Stomach (tissue), 8 donors: ENCODE measurements at regions not wholly inside any gene's neighbourhood (a gene's known extent, or its start where the extent isn't known, plus 50 kb on each side); places are given as distances from the start of the nearest gene placed in this dataset.

Experiments used
- DNase-seq, 2 donors: peaks; one replicate each; pipeline versions ENCODE4 v3.0.0 to v3.0.0-alpha.2; 2013 to 2019
- H3K27ac ChIP-seq, 5 donors: fragments of 200-600 bp in 4 of 5; sonication (generic) in 4 of 5; one replicate each; pipeline ENCODE4 v1.5.1; 2013 to 2019; ENCODE audit warnings: mild to moderate bottlenecking in 1 of 5, moderate library complexity in 1 of 5
- H3K27me3 ChIP-seq, 3 donors: fragments of 200-600 bp; sonication (generic); one replicate each; pipeline ENCODE4 v1.5.1; 2017 to 2019; ENCODE audit warnings: mixed run types in 1 of 3
- H3K36me3 ChIP-seq, 4 donors: fragments of 200-600 bp; sonication (generic); 1 replicate in 3 of 4; 2 replicates in 1 of 4; pipeline ENCODE4 v1.5.1; 2016 to 2019
- H3K4me1 ChIP-seq, 4 donors: fragments of 200-600 bp; sonication (generic); one replicate each; pipeline ENCODE4 v1.5.1; 2016 to 2019
- H3K4me3 ChIP-seq, 4 donors: fragments of 200-600 bp; sonication (generic) in 3 of 4; one replicate each; pipeline ENCODE4 v1.5.1; 2016 to 2019; ENCODE audit warnings: mild to moderate bottlenecking in 1 of 4
- H3K9me3 ChIP-seq, 4 donors: fragments of 200-600 bp; sonication (generic); one replicate each; pipeline ENCODE4 v1.5.1; 2016 to 2019
- EP300 ChIP-seq: sonication (generic); formaldehyde crosslinking; IDR thresholded peaks from one replicate; pipeline ENCODE4 v1.6.1; 2017; ENCODE audit warnings: antibody characterized with exemption
- POLR2A ChIP-seq, 4 donors: fragments of 450-650 bp; IDR thresholded peaks; one replicate each; pipeline ENCODE4 v1.6.1; 2016; ENCODE audit warnings: antibody characterized with exemption in 4 of 4, control low read depth in 2 of 4, mild to moderate bottlenecking in 1 of 4, moderate library complexity in 1 of 4
- POLR2AphosphoS5 ChIP-seq, 3 donors: sonication (generic); formaldehyde crosslinking; IDR thresholded peaks; one replicate each; pipeline ENCODE4 v1.6.1; 2016; ENCODE audit warnings: antibody characterized with exemption in 3 of 3
- WGBS, 5 donors: extraction: QIAGEN DNeasy Blood & Tissue Kit in 3 of 5; methylation state at CpG; one replicate each; pipeline versions ENCODE4 v1.1.5 to v1.1.7; 2013 to 2018; 5-methylcytosine and 5-hydroxymethylcytosine counted together
- intact Hi-C: fragments of 100-400 bp; cut with DNase I; formaldehyde crosslinking; loops from one replicate; pipeline ENCODE4 v1.15.1; 2023; ENCODE audit warnings: low total_unique reads
- TF ChIP-seq, protein P1 (sequence below), 7 experiments: fragments of 450-650 bp in 4 of 7; fragments of 200-600 bp in 3 of 7; sonication (generic) in 3 of 7; IDR thresholded peaks; one replicate each; pipeline ENCODE4 v1.5.1; 2016 to 2019; ENCODE audit warnings: antibody characterized with exemption in 7 of 7, control low read depth in 2 of 7, mild to moderate bottlenecking in 1 of 7
- donor health status: healthy with polysubstance abuse.
- donor health status: Bipolar disorder and iron deficiency.
- donor health status: healthy.

DNA sequence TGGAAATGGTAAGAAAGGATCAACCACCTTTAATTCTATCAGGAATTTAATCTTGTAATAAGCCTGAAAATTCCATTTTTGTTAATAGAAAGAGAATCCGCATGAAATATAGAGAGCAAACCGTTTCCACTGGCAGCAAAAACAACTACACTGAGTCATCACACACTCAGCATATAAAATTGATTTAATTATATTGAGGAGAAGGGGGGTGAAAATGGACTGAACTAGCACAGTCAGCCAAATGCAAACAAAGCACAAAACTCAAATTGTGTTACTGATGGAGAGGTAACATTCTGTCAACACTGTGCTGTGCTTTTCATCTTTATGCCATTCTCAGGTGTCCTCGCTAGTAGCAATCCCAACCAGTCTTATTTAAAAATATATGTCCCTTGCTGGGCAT, 1583.9 kb downstream of the MRPL39 start:
- Histone ChIP-seq H3K27me3 (no peaks in the 10 kb centered on the region), H3K36me3 (no peaks in the 10 kb centered on the region), H3K4me3 (no peak overlapping the region), H3K9me3 (peaks cover 0 to 22% (median 10%) of the 10 kb centered on the region in 4 donors), H3K4me1 (no peaks in the 10 kb centered on the region), H3K27ac (no peak overlapping the region)
- 7 to 51% (median 13%) methylated on average over 3 of the region's 3 CpGs for WGBS, 5 donors
- peak in 1 of 2 donors; percentile 18 for DNase-seq
- intact Hi-C loops, result no loop called here
- no peak for TF ChIP-seq POLR2AphosphoS5 (IDR thresholded peaks at IDR 0.05)

DNA sequence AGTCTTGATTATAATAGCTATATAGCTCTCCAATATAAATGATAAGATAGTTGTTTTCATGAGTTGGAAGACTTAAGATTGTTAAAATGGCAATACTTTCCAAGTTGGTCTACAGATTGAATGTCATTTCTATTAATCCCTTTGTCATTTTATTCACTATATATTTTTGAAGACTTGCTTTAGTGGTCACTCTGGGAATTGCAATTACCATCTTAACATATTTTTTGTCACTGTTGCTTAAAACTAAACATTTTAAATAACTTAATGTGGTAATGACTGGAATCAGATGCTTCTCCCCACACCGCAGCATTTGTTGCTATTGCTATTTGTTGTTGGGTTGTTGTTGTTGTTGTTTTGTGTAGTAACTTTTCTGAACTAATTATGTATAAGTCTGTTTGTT, 1592.9 kb downstream of the MRPL39 start:
- no peak for DNase-seq
- no peak overlapping the region for H3K4me3 ChIP-seq
- no peak overlapping the region for H3K27ac ChIP-seq
- H3K27me3 ChIP-seq, result no peaks in the 10 kb centered on the region
- TF ChIP-seq EP300, result no peak
- TF ChIP-seq, protein P1, sequence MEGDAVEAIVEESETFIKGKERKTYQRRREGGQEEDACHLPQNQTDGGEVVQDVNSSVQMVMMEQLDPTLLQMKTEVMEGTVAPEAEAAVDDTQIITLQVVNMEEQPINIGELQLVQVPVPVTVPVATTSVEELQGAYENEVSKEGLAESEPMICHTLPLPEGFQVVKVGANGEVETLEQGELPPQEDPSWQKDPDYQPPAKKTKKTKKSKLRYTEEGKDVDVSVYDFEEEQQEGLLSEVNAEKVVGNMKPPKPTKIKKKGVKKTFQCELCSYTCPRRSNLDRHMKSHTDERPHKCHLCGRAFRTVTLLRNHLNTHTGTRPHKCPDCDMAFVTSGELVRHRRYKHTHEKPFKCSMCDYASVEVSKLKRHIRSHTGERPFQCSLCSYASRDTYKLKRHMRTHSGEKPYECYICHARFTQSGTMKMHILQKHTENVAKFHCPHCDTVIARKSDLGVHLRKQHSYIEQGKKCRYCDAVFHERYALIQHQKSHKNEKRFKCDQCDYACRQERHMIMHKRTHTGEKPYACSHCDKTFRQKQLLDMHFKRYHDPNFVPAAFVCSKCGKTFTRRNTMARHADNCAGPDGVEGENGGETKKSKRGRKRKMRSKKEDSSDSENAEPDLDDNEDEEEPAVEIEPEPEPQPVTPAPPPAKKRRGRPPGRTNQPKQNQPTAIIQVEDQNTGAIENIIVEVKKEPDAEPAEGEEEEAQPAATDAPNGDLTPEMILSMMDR (IDR thresholded peaks at IDR 0.05), result peak in 2 of 7 experiments; percentile 18 to 22
- H3K9me3 ChIP-seq, result peaks cover 0 to under 1% (median 0%) of the 10 kb centered on the region in 4 donors
- WGBS, 5 donors, result 77 to 94% (median 82%) methylated on average over 1 of the region's 1 CpG
- intact Hi-C loops, result no loop called here
- no peaks in the 10 kb centered on the region for H3K4me1 ChIP-seq
- H3K36me3 ChIP-seq, result no peaks in the 10 kb centered on the region

DNA sequence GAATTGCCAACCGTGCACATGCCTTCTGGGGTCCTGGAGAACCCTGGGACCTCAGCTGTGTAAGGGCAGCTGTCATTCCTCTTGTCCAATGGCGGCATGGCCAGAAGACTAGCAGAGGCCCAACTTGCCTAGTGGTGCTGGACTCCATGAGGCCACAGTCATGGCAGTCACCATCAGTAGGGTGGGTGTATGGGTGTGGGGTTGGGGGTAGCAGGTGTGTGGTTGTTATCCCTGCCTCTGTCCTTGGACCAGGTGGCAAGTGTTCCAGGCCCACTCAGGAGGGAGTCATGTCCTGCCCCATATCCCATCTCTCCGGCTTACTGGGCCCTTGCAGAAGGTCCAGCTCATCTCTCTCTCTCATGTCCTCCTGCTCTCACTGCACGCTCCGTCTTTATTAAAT, 1596.2 kb downstream of the MRPL39 start:
- Histone ChIP-seq H3K27ac (no peak overlapping the region), H3K27me3 (no peaks in the 10 kb centered on the region), H3K9me3 (no peaks in the 10 kb centered on the region), H3K36me3 (no peaks in the 10 kb centered on the region), H3K4me1 (no peaks in the 10 kb centered on the region), H3K4me3 (no peak overlapping the region)
- 74 to 86% (median 77%) methylated on average over 5 of the region's 5 CpGs for WGBS, 5 donors
- no peak for DNase-seq
- intact Hi-C loops, result no loop called here
- TF ChIP-seq, protein P1 (IDR thresholded peaks at IDR 0.05), result no peak
- TF ChIP-seq POLR2A (IDR thresholded peaks at IDR 0.05) (no peak), EP300 (no peak), POLR2AphosphoS5 (IDR thresholded peaks at IDR 0.05) (no peak)

DNA sequence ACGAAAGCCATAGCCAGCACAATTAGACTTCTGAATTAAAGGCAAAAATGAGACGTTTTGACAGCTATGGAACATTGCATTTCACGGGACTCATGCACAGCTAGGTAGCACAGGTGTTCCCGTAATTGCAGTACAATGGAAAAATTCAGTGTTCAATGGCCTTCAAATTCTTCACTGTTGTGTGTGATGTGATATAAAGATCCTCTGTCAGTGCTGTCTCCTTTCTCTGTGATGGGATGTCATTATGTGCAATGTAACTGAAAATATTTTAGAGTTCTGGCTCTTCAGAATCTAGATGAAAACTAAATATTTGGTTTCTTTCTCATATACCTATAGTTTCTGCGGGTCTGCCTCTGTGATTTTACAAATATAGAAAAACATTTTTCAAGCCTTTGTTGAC, 1599.7 kb downstream of the MRPL39 start:
- H3K27ac ChIP-seq, result no peak overlapping the region
- H3K9me3 ChIP-seq, result no peaks in the 10 kb centered on the region
- intact Hi-C loops, result no loop called here
- no peak overlapping the region for H3K4me3 ChIP-seq
- no peaks in the 10 kb centered on the region for H3K27me3 ChIP-seq
- no peaks in the 10 kb centered on the region for H3K4me1 ChIP-seq
- no peaks in the 10 kb centered on the region for H3K36me3 ChIP-seq
- WGBS, 5 donors, result 64 to 80% (median 72%) methylated on average over 5 of the region's 5 CpGs
- no peak for DNase-seq
- TF ChIP-seq POLR2AphosphoS5 (IDR thresholded peaks at IDR 0.05) (no peak), POLR2A (IDR thresholded peaks at IDR 0.05) (no peak), EP300 (no peak)
- TF ChIP-seq, protein P1 (IDR thresholded peaks at IDR 0.05), result no peak

DNA sequence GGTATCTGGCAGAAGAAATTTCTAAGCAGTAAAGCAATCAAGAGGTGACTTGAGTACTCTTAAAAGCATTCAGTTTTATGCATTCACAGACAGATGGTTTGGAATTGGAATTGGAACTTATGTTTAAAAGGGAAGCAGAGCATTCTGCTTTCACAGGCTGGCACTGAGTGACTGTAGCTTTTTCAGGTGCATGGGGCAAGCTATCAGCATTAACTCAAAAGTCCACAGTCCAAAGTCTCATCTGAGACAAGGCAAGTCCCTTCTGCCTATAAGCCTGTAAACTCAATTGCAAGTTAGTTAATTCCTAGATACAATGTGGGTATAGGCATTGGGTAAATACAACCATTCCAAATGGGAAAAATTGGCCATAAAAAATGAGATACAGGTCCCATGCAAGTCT, 1620.3 kb downstream of the MRPL39 start:
- Histone ChIP-seq H3K27me3 (peaks cover 0 to 7% (median 0%) of the 10 kb centered on the region in 3 donors), H3K4me1 (no peaks in the 10 kb centered on the region), H3K27ac (no peak overlapping the region), H3K36me3 (no peaks in the 10 kb centered on the region), H3K9me3 (peaks cover 0 to 5% (median 2%) of the 10 kb centered on the region in 4 donors), H3K4me3 (no peak overlapping the region)
- intact Hi-C loops, result no loop called here
- DNase-seq, result no peak
- no peak for TF ChIP-seq POLR2AphosphoS5 (IDR thresholded peaks at IDR 0.05)
- no peak for TF ChIP-seq POLR2A (IDR thresholded peaks at IDR 0.05)
- TF ChIP-seq, protein P1 (IDR thresholded peaks at IDR 0.05), result no peak
- TF ChIP-seq EP300, result no peak
